HUES64 (cell line): ENCODE measurements at regions not wholly inside any gene's neighbourhood (a gene's known extent, or its start where the extent isn't known, plus 50 kb on each side); places are given as distances from the start of the nearest gene placed in this dataset.

ENCODE experiments used
- H3K27ac ChIP-seq: 2 replicates; pipeline ENCODE4 v1.7.0; 2013; ENCODE audit warnings: low read depth, low read length, inconsistent platforms
- H3K27me3 ChIP-seq: 2 replicates; pipeline ENCODE4 v1.6.1; 2013; ENCODE audit warnings: mild to moderate bottlenecking, low read length; ENCODE audit not compliant: insufficient read depth
- H3K36me3 ChIP-seq: 2 replicates; pipeline ENCODE4 v1.6.1; 2013; ENCODE audit warnings: mild to moderate bottlenecking, low read length; ENCODE audit not compliant: insufficient read depth
- H3K4me1 ChIP-seq: 2 replicates; pipeline ENCODE4 v1.6.1; 2013; ENCODE audit warnings: mild to moderate bottlenecking, low read length, moderate library complexity; ENCODE audit not compliant: insufficient read depth
- H3K4me3 ChIP-seq: 2 replicates; pipeline ENCODE4 v1.5.1; 2013; ENCODE audit warnings: mild to moderate bottlenecking, low read length, moderate library complexity
- H3K9ac ChIP-seq: 2 replicates; pipeline ENCODE4 v1.6.1; 2013; ENCODE audit warnings: mild to moderate bottlenecking, low read depth, low read length
- H3K9me3 ChIP-seq: 2 replicates; pipeline ENCODE4 v1.6.1; 2013; ENCODE audit warnings: low read depth, low read length; ENCODE audit not compliant: insufficient read depth
- WGBS: fragments of 150-250, 120-280 bp; methylation state at CpG from one replicate; pipeline ENCODE4 v1.1.7; 2013; ENCODE audit warnings: missing lambda C conversion rate; 5-methylcytosine and 5-hydroxymethylcytosine counted together

DNA sequence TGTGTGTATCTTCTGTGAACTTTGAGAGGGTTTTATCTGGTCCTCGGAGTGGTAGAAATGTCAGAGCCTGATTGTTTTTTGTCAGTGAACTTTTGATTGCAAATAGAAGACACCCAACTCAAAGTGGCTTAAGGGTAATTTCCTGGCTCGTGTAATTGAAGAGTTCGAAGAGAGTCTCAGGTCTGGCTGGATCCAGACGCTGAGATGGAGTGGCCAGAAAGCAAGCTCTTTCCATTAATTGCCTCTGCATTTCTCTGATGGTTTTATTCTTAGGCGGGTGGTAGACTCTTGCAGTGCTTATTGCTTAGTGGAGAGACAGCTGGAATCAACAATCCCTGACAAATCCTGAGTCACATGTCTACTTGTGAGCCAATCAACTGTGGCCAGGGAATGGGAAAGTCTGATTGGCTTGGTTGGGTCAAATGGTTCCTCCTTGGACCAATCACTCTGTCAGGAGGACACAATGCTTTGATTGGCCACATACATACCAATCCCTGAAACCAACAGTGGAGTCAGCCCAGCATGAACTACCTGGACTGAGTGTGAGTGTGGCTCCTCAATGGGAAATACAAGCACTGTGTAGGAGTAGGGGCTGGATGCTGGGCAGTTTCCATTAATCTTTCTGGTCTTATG is 330.5 kb downstream of the AACS start:
- no peaks in the 10 kb centered on the region for H3K27me3 ChIP-seq
- H3K4me1 ChIP-seq = no peaks in the 10 kb centered on the region
- H3K9me3 ChIP-seq = 0 out of 2 replicates have a peak, but pooled peaks cover 4% of the 10 kb centered on the region
- H3K27ac ChIP-seq = no peak overlapping the region
- no peak overlapping the region for H3K9ac ChIP-seq
- 95% methylated on average over 5 of the region's 5 CpGs for WGBS
- no peak overlapping the region for H3K4me3 ChIP-seq
- no peaks in the 10 kb centered on the region for H3K36me3 ChIP-seq

- peaks cover 9% of the 10 kb centered on the region; the same call in 1 of the 2 replicates for H3K4me1 ChIP-seq
- no peak overlapping the region for H3K27ac ChIP-seq
- H3K9me3 ChIP-seq = 0 out of 2 replicates have a peak, but pooled peaks cover 4% of the 10 kb centered on the region
- no peak overlapping the region for H3K9ac ChIP-seq
- no peaks in the 10 kb centered on the region for H3K36me3 ChIP-seq
- no peak overlapping the region for H3K4me3 ChIP-seq
- 95% methylated on average over 3 of the region's 3 CpGs for WGBS
- H3K27me3 ChIP-seq = no peaks in the 10 kb centered on the region
Observed at GRCh38 chr12:125399489-125399888, 334.3 kb downstream of the AACS start.

GRCh38 chr12:125402874-125403789 is 337.9 kb downstream of the AACS start:
- H3K4me1 ChIP-seq = peaks cover 9% of the 10 kb centered on the region; the same call in 1 of the 2 replicates
- 0 out of 2 replicates have a peak, but pooled peaks cover 4% of the 10 kb centered on the region for H3K9me3 ChIP-seq
- no peak overlapping the region for H3K27ac ChIP-seq
- H3K4me3 ChIP-seq = no peak overlapping the region
- no peaks in the 10 kb centered on the region for H3K36me3 ChIP-seq
- 12% methylated on average over 3 of the region's 3 CpGs for WGBS
- no peak overlapping the region for H3K9ac ChIP-seq
- H3K27me3 ChIP-seq = no peaks in the 10 kb centered on the region

DNA sequence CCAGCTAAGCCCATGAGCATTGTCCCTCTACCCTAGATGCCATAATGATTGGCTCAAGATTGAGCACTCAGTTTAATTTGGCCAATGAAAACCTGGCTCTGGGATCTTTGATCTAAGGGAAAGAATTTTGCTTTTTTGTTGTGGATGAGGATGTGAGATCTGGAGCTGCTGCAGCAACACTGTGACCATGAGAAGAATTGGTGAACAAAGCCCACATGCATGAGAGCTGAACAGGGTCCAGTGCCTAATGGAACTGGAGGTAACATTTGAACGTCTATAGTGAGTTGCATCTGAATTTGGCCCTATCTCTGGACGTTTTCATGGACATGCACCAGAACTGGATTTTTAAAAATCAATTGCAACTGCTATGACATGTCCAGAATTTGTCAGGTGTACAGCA is 338.6 kb downstream of the AACS start:
- Histone ChIP-seq H3K27me3 (no peaks in the 10 kb centered on the region), H3K4me1 (peaks cover 9% of the 10 kb centered on the region; the same call in 1 of the 2 replicates), H3K4me3 (no peak overlapping the region), H3K36me3 (no peaks in the 10 kb centered on the region), H3K27ac (no peak overlapping the region), H3K9me3 (0 out of 2 replicates have a peak, but pooled peaks cover under 1% of the 10 kb centered on the region), H3K9ac (no peak overlapping the region)
- WGBS = 89% methylated on average over 2 of the region's 2 CpGs

DNA sequence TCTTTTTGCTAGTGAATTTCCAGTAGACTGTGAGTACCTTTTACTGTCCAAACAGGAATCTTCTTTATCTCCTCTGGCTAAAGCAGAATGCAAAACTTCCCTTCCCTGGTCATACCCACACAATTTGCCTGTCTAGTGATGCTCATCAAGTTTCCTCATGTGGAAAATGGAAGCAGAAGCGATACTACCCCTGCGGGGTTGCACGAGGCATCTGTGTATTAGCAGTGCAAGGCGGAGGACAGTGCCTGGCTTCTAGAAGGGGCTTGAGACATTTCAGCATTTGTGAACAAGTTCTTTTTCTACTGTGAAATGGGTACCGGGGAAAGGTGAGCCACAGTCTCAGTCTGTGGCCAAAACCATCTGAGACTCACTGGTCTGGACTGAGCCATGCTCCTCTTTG is 340.9 kb downstream of the AACS start:
- peaks cover 9% of the 10 kb centered on the region; the same call in 1 of the 2 replicates for H3K4me1 ChIP-seq
- no peak overlapping the region for H3K4me3 ChIP-seq
- H3K27me3 ChIP-seq = no peaks in the 10 kb centered on the region
- H3K36me3 ChIP-seq = no peaks in the 10 kb centered on the region
- no peak overlapping the region for H3K27ac ChIP-seq
- H3K9ac ChIP-seq = no peak overlapping the region
- WGBS = 76% methylated on average over 5 of the region's 5 CpGs
- H3K9me3 ChIP-seq = no peaks in the 10 kb centered on the region

DNA sequence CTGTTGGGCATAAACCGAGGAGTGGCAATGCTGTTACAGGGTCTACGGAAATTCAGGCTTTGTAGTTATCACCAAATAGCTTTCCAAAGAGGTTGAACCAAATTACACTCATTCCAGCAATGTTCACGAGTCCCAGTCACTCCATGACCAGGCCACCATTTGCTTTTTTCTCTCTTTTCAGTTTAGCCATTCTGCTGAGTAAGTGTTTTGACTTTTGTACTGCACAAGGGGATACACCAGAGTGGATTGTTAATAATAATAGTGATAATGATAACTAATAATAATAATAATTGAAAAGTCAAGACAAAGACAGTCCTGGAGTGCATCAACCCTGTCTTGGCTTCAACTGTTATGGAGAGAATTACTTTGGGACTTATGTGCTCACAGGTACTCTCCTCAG is 343.5 kb downstream of the AACS start:
- WGBS = 99% methylated on average over 3 of the region's 3 CpGs
- Histone ChIP-seq H3K4me1 (no peaks in the 10 kb centered on the region), H3K9ac (no peak overlapping the region), H3K36me3 (no peaks in the 10 kb centered on the region), H3K4me3 (no peak overlapping the region), H3K9me3 (no peaks in the 10 kb centered on the region), H3K27me3 (no peaks in the 10 kb centered on the region), H3K27ac (no peak overlapping the region)

DNA sequence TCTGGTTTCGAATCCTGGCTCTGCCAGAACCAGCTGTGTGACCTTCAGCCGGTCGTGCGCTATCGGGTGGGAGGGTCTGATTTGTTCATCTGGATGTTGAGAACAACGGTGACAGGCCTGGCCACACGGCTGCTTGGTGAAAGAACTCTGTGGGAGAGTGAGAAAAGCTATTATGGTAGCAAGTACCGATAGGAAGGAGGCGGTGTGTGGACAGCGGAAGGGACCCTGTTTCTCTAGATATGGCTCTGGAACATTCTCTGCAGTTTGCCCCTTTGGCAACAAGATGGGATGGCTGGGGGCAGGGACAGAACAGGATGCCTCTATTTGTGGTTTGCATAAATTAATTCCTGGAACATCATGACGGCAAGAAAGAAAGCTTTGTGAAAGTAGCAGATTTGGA is 347.3 kb downstream of the AACS start:
- H3K9ac ChIP-seq = no peak overlapping the region
- H3K4me3 ChIP-seq = no peak overlapping the region
- H3K9me3 ChIP-seq = no peaks in the 10 kb centered on the region
- H3K27me3 ChIP-seq = no peaks in the 10 kb centered on the region
- no peaks in the 10 kb centered on the region for H3K36me3 ChIP-seq
- H3K27ac ChIP-seq = no peak overlapping the region
- 92% methylated on average over 11 of the region's 11 CpGs for WGBS
- no peaks in the 10 kb centered on the region for H3K4me1 ChIP-seq

DNA sequence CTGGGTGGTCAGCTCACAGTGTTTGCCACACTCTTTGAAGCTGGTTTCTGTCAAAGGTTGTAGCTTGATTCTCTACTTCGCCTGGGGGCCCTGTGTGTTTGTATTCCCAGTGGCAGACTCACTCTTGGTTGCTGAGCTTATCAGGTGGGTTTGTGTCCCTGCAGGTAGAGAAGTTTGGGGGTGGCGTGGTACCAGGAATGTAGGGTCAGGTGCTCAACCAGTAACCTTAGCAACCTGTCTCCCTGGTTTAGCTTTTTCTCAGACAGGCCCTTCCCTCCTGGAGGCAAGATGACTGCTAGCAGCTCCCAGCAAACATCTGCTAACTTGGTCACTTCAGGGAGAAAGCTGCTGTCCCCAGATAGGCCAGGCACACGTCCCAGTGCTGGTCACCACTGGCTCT is 352.2 kb downstream of the AACS start:
- Histone ChIP-seq H3K9ac (no peak overlapping the region), H3K9me3 (peaks cover 9% of the 10 kb centered on the region; the same call in 1 of the 2 replicates), H3K36me3 (no peaks in the 10 kb centered on the region), H3K4me1 (no peaks in the 10 kb centered on the region), H3K27me3 (no peaks in the 10 kb centered on the region), H3K27ac (no peak overlapping the region), H3K4me3 (no peak overlapping the region)
- WGBS = 92% methylated on average over 3 of the region's 3 CpGs

DNA sequence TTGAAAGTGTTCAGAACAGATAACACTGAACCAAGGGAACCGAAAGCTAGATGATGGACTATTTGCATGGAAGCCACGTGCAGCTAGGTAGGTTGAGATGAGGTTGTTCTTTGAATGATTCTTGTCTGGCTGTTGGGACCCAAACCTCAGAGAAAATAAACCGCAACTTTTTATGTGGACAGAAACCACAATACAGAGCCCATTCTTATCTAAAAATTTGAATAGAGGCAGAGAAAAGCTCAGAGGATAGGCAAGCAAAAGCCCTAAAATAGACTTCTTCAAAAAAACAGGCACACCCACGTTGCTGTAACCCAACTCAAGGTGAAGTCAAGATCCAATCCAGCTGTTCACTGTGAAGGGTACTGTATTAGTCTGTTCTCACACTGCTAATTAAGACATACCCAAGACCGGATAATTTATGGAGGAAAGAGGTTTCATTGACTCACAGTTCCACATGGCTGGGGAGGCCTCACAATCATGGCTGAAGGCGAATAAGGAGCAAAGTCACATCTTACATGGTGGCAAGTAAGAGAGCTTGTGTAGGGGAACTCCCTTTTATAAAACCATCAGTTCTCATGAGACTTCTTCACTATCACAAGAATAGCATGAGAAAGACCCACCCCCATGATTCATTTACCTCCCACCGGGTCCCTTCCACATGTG is 353.8 kb downstream of the AACS start:
- H3K9ac ChIP-seq = no peak overlapping the region
- peaks cover 9% of the 10 kb centered on the region; the same call in 1 of the 2 replicates for H3K9me3 ChIP-seq
- no peak overlapping the region for H3K4me3 ChIP-seq
- no peaks in the 10 kb centered on the region for H3K27me3 ChIP-seq
- H3K27ac ChIP-seq = no peak overlapping the region
- 93% methylated on average over 6 of the region's 7 CpGs for WGBS
- H3K36me3 ChIP-seq = no peaks in the 10 kb centered on the region
- no peaks in the 10 kb centered on the region for H3K4me1 ChIP-seq

GRCh38 chr12:125424909-125425308 is 359.7 kb downstream of the AACS start:
- Histone ChIP-seq H3K9me3 (peaks cover 4% of the 10 kb centered on the region; the same call in 1 of the 2 replicates), H3K27me3 (no peaks in the 10 kb centered on the region), H3K4me3 (no peak overlapping the region), H3K4me1 (no peaks in the 10 kb centered on the region), H3K27ac (no peak overlapping the region), H3K9ac (no peak overlapping the region), H3K36me3 (no peaks in the 10 kb centered on the region)
- WGBS = 82% methylated on average over 3 of the region's 3 CpGs

GRCh38 chr12:125431516-125431915 is 366.3 kb downstream of the AACS start:
- Histone ChIP-seq H3K4me3 (no peak overlapping the region), H3K27me3 (no peaks in the 10 kb centered on the region), H3K27ac (no peak overlapping the region), H3K9me3 (no peaks in the 10 kb centered on the region), H3K36me3 (no peaks in the 10 kb centered on the region), H3K9ac (no peak overlapping the region), H3K4me1 (no peaks in the 10 kb centered on the region)
- 93% methylated on average over 6 of the region's 6 CpGs for WGBS
